GM18907 (cell line): ENCODE measurements at regions not wholly inside any gene's neighbourhood (a gene's known extent, or its start where the extent isn't known, plus 50 kb on each side); places are given as distances from the start of the nearest gene placed in this dataset.
A peak's percentile ranks its signal among the peaks of the same experiment; 100 is the strongest.
"Not testable (repeated sequence)": the region's sequence is repeated elsewhere in the genome, so short reads cannot be mapped to it uniquely, and the experiment has no call there.

ENCODE experiments used
- ATAC-seq: cut with Tn5 transposase; IDR thresholded peaks from one replicate; pipeline ENCODE4 v1.9.1; 2021; ENCODE audit warnings: mild to moderate bottlenecking, moderate library complexity; ENCODE audit not compliant: unreplicated experiment

DNA sequence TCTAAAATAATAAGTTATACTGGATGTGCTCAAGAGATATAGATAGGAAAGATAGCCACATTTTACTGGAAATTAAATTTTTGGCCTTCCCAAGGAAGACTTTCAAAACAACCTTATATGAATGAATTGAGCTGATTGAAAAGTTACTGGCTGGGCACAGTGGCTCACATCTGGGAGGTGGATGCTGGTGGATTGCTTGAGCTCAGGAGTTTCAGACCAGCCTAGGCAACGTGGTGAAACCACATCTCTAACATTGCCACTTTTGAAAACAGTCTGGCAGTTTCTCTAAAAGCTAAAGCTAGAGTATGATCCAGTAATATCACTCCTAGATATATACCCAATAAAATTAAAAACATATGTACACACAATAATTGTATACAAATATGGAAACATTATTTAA is 231.4 kb upstream of the POU1F1 start:
- no peak for ATAC-seq

DNA sequence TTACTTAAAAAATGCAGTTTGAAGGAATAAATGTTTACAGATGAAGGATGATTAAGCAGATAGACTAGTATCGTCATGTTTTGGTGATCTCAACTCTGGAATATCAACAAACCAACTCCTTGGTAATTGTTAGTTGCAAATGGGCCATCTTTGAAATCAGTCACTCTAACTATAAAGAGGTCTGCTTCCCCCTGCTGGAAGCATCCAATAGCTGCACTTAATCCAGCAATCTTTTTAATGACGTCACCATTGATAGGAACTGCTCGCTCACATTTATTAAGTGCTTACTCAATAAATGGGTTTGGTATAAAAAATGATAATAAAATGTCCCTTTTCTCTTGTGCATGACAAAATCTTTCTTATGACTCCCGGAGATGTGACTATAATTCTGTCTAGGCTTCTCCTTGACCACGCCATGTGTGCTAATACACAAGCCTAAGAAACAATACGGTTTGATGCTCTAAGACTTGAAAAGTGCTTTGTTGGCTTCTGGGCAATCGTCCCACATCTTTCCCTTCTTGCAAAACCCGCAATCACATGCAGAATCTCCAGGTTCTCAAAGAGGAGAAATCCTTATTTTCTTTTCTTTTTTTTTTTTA is 227.6 kb upstream of the POU1F1 start:
- peak; percentile 93 for ATAC-seq

DNA sequence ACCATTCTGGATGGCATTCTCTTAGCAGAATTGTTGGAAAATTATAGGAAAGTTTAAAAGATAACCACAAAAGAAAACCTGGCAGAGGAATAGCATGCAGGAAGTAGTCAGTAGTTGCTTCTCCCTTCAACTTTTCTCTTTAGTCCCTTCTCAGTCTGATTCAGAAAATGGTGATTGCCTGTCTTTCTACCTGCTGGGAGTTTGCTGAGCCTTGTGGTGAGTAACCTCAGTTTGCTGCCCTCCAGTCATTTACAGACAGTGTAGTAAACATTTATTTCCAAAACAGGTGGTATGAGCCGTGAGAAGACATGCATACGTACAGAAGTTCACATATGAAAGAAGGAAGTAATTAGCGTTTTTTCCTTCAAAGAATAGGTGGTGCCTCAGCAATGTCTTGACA is 224.7 kb upstream of the POU1F1 start:
- ATAC-seq: no peak

DNA sequence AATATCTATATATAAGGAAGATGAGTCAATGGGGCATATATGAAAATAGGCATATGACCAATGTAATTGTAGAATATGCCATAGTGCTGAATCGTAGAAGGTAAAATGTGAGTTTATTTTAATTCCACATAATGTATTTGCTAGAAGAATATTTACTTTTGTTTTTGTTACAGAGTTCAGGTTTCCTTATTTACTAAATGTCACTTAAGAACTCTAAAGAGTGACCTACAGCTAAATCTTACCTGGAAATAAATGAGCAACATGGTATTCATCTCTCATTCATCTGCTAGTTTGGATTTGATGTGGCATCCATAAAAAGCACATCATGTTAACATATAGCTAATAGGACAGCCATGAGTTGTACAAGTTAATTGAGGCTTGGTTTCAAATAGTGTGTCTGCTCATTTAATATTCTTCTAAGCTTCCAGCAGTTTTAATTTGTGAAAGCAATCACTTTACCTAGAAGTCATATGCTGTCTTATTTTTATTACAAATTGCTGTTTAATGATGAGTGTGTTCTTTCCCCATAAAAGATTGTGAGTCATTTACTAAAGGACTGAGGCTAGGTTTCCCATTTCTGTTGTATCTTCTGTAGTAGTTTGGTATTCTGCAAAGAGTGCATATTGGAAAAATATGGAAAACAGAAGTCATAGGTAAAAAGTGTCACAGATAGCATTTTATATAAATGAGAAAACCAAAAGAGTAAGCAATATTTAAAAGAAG is 222.1 kb upstream of the POU1F1 start:
- ATAC-seq: no peak

DNA sequence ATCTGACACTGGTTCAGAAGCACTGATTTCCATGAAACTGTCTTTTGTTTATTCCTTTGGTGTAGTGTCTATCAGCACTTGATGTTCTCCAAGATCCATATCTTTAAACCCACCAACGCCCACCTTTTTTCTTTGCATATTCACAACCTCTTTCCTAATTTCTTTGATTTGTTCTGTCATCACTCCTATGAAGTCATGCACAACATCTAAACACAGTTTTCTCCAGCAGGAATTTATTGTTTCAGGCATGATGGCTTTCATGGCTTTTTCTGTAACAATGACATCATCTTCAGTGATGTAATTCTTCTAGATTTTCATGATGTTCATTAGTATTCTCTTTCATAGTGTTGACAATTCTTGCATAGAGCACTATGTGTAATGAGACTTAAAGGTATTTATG is 219.6 kb upstream of the POU1F1 start:
- ATAC-seq: no peak

DNA sequence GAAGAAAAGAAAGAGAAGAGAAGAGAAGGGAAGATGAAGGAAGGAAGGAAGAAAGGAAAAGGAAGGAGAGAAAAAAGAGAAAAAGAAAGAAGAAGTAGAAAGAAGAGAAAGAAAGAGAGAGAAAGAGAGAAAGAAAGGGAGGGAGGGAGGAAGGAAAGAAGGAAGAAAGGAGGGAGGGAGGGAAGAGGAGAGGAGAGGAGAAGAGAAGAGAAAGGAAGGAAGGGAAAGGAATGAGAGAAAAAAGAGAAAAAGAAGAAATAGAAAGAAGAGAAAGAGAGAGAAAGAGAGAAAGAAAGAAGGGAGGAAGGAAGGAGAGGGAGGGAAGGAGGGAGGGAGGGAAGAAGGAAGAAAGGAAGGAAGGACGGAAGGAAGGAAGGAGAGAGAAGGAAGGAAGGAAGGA is 217.9 kb upstream of the POU1F1 start:
- ATAC-seq: no peak

DNA sequence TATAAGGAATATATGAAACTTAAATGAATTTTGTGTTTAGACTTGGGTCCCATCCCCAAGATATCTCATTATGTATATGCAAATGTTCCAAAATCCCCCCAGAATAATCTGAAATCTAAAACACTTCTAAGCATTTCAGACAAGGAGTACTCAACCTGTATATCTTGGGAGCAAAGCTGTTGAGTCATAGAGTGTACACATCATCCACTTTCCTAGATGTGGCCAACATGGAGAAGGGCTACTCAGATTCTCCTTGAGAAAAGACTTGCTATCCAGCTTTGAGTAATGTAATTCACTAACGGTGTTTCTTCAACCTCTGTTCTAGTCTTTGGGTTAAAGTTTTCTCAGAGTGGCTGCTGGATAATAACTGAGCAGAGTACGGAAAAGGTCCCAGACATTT is 215.5 kb upstream of the POU1F1 start:
- no peak for ATAC-seq

DNA sequence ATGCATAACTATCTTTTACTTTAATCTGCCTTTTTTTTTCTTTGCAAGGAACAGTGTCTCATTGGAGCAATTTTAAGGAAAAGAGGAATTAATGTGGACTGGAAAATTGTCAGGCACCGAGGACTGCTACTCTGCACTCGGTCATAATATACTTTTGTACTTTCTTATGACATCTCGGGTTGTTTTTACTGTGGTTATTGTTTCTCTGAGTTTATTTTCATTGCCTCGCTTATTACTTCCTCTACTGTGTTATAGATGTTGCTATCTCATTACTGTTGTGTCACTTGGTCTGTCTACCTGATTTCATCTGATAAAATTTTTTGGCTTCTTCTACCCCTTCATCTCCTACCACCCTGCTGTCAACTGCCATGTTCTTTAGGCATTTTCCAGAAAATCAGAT is 213.5 kb upstream of the POU1F1 start:
- ATAC-seq: no peak

DNA sequence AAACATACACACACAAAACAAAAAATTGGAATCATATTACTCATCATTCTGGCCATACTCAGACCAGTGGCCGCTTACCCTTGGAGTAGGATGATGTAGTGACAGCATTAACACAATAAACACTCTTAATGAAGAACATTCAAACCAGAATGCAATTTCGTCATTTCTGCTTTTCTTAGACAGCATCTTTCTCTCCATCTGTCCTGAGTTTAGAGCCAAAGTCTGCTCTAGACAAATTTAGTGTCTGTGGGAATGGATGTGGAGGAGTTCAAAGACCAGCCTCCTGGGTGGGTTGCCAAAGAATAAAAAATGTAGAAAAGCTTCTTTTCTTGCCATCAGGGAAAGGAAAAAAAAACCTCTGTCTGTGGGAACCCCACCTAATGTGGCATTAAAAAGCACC is 212.4 kb upstream of the POU1F1 start:
- ATAC-seq: no peak

DNA sequence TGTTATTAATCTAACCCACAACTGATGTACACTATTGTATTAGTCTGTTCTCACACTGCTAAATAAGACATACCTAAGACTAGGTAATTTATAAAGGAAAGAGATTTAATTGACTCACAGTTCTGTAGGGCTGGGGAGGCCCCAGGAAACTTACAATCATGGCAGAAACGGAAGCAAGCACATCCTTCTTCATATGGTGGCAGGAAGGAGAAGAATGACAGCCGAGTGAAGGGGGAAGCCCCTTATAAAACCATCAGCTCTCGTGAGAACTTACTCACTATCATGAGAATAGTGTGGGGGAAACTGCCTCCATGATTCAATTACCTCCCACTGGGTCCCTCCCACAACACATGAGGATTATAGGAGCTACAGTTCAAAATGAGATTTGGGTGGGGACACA is 210.3 kb upstream of the POU1F1 start:
- not testable (repeated sequence) for ATAC-seq

DNA sequence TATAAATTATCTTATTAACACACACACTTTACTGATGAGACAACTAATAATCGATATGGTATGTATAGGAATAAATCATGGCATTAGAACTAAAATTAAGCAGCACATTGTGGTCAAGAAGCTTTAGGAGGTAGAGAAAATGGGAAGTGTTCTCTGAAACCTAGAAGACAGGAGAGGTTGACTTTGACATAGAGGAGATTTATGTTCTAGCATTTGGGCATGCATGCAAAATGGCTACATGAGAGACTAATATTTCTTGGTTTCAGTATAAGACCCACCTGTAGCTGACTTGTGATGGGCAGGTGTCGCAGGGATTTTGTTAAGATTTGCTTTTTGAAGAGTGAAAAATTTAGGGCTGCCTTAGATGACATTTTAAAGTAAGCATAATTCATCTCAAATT is 209.7 kb upstream of the POU1F1 start:
- no peak for ATAC-seq

DNA sequence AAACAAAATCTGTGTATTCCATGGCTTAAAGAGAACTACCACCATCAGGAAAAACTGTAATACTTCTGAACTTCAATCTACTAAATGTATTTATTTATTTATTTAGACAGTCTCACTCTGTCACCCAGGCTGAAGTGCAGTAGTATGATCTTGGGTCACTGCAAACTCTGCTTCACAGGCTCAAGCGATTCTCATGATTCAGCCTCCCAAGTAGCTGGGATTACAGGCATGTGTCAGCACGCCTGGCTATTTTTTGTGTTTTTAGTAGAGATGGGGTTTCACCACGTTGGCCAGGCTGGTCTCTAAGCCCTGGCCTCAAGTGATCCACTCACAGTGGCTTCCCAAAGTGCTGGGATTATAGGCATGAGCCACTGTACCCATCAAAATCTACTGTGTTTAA is 202.3 kb upstream of the POU1F1 start:
- no peak for ATAC-seq

DNA sequence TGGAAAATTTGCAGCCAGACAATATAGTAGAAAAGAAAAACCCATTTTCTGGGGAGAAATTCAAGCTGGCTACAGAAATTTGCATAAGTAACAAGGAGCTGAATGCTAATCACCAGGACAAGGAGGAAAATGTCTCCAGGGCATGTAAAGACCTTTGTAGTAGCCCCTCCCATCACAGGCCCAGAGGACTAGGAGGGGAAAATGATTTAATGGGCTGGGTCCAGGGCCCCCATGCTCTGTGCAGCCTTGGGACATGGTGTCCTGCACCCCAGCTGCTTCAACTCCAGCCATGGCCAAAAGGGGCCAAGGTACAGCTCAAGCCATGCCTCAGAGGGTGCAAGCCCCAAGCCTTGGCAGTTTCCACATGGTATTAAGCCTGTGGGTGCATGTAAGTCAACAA is 197.6 kb upstream of the POU1F1 start:
- ATAC-seq: no peak

DNA sequence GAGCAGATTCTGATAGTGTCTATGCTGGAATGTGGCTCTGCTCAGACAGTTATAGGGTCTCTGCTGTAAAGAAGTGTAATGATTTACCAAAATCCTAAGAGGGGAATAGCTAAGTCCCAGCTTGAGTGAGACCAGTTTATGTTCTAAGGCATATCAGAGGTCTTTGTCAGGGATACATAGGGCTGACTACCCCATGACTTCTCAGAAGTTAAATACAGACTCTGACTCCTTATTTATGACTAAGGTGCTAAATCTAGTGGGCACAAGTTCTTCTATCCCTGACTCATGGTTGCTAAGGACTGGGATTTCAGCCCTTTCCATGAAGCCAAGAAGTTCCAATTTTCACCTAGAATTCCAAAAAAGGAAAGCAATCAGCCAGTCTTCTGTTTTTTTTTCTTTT is 192.6 kb upstream of the POU1F1 start:
- ATAC-seq: no peak

DNA sequence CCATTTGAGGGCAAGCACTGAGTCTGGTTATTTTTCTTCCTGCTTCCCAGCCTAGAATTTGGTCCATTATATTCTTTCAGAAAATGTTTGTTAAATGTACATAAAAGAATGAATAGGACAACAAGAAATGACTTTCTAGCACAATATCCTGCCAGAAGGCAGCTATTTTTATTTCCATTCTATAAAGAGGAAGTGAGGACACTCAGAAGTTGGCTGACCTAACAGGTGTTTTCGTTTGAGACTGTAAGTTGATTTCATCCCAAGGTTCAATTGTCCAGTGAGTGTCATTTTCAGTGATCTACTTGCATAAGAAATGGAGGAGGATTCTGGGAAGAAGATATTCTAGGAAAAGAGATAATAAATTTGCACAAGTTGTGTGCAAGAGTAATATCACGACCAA is 191.9 kb upstream of the POU1F1 start:
- ATAC-seq: no peak

DNA sequence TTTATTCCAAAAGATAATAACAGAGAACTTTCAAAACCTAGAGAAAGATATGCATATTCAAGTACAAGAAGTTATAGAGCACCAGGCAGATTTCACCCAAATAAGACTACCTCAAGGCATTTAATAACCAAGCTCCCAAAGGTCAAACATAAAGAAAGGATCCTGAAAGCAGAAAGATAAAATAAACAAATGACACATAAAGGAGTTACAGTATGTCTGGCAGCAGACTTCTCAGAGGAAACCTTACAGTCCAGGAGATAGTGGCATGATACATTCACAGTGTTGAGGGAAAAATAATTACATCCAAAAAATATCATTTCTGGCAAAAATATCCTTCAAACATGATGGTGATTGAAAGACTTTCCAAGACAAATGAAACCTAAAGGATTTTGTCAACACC is 185.8 kb upstream of the POU1F1 start:
- ATAC-seq: no peak

DNA sequence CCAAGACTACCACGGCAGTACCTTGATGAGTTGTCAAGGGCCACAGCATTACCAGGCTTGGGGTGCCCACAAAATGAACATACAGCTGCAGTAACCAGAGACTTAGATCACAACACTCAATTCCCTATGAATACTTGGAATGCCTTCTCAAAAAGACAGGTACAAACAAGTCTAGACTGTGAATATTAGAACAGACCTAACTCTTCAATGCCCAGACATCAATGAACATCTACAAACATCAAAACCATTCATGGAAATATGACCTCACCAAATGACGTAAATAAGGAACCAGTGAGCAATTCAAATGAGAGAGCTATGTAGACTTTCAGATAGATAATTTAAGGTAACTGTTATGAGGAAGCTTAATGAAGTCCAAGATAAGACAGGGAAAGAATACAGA is 185.1 kb upstream of the POU1F1 start:
- ATAC-seq: no peak

DNA sequence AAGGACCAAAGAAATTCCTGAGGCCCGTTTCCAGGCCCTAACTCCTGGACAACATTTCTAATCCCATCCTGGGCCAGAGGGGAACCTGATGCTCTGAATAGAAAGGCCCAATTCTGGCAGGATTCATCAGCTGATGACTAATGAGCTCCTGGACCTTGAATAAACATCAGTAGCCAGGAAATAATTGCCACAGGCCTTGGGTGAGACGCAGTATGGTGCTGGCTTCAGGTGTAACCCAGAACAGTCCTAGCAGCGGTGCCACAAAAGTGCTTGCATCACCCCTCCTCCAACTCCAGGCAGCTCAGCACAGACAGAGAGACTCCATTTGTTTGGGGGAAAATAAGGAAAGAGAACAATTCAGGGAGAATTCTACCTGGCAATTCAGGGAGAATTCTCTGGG is 184.7 kb upstream of the POU1F1 start:
- ATAC-seq: no peak

DNA sequence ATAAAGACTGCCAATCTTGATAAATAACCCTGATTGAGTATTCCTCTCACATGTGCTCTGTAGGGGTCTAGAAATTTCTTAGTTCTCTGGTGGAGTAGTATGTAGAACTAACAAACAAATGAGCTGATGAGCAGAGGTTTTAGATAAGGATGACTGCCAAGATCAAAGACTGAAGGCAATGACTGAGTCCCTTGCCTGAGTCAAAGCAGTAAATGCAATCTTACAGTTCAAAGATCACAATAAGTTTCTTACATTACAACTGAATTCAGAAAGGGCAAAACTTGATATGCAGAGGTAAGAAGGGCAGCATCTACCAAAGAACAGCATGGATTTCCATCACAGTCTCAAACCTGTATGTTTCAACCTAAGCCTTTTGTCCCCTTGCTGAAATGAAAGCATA is 172.2 kb upstream of the POU1F1 start:
- no peak for ATAC-seq

DNA sequence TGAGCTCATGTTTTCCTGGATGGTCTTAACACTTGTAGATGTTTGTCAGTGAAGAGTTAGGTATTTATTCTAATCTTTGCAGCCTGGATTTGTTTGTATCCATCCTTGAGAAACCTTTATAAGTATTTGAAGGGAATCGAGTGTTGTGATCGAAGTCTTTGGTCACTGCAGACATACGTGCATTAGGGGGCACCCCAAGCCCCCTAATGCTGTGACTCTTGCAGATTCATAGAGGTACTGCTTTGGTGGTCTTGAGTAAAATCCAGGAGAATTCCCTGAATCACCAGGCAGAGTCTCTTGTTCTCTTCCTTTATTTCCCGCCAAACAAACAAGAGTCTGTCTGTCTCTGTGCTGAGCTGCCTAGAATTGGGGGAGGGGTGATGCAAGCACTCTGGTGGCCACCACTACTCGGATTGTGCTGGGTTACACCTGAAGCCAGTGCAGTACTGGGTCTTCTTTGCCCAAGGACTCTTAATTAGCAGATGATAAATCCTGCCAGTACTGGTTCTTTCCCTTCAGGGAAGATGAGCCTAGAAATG is 170.5 kb upstream of the POU1F1 start:
- no peak for ATAC-seq

DNA sequence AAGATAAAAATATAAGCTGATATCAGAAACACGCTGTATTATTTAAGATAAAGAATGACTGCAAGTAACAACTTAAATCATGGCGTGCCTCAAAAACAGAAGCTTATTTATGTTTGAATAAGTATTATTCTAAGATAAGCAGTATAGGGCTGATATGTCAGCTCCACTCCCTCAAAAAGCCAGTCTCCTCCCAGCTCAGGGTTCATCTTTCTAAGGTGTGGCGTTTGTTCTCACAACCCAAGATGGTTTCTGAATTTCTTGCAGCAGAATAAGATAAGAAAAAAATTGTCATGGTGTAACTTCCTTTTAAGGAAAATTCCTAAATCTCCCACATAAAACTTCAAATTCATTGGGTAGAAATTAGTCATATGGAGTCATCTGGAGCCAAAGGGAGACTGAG is 166.1 kb upstream of the POU1F1 start:
- ATAC-seq: no peak

DNA sequence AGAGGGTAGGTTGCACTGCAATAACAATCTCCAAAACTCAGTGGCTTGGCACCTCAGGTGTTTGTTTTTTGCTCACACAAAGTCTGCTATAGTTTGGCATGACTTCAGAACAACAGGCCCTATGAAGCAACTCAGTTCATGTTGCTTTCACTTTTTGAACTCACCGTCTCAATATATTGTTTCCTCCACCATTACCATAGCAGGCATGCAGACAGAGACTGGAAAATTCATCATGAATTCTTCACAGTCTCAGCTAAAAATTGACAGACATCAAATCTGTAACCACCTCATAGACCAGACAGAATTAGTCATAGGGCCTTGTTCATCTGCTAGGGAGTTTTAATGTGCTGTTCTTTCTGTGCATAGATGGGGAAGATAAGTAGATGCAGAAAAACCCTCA is 161.4 kb upstream of the POU1F1 start:
- ATAC-seq: no peak
